ENCODE measurements at regions not wholly inside any gene's neighbourhood (a gene's known extent, or its start where the extent isn't known, plus 50 kb on each side); places are given as distances from the start of the nearest gene placed in this dataset.

DNA sequence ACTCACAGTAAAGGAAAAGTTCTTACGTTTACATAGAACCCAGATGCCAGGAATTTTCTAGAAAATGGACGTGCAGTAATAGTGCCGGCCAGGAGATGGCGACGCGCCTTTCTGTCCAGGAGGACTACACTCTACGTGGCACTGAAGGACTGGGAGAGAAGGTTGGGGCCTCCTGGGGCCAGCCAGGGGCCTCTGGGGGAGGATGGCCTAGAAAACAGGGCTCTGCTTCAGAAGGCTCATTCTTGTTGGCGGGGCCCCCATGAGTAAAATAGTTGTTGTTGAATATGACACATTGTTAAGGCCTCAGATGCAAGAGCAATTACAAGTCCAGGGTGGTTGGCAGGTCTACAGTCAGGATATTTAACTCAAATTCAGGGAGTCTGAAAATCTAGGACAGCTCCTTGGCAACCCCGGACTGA, 120.1 kb upstream of the MAX start:
- H3K4me1 ChIP-seq (ENCODE audit: control insufficient read depth, insufficient read depth, low read length) = peaks cover 3% of the 10 kb centered on the region
- H3K9me3 ChIP-seq (replicated peaks; ENCODE audit: control insufficient read depth, low read depth, low read length) = no peaks in the 10 kb centered on the region
- no peaks in the 10 kb centered on the region for H3K27me3 ChIP-seq (ENCODE audit: control insufficient read depth, insufficient read depth, low read length)
- no peaks in the 10 kb centered on the region for H3K36me3 ChIP-seq (ENCODE audit: control insufficient read depth, insufficient read depth, low read length)
- H3K4me3 ChIP-seq (ENCODE audit: low read length) = no peak overlapping the region
- H3K27ac ChIP-seq (ENCODE audit: low read length) = no peak overlapping the region
- peak; percentile 19 for DNase-seq
- 41% methylated on average over 8 of the region's 9 CpGs for WGBS (ENCODE audit: insufficient coverage)

GRCh38 chr14:65223636-65224035, 121.3 kb upstream of the MAX start:
- Histone ChIP-seq H3K9me3 (replicated peaks; ENCODE audit: control insufficient read depth, low read depth, low read length) (no peaks in the 10 kb centered on the region), H3K27ac (ENCODE audit: low read length) (no peak overlapping the region), H3K4me1 (ENCODE audit: control insufficient read depth, insufficient read depth, low read length) (peaks cover 3% of the 10 kb centered on the region), H3K4me3 (ENCODE audit: low read length) (no peak overlapping the region), H3K36me3 (ENCODE audit: control insufficient read depth, insufficient read depth, low read length) (no peaks in the 10 kb centered on the region), H3K27me3 (ENCODE audit: control insufficient read depth, insufficient read depth, low read length) (no peaks in the 10 kb centered on the region)
- 100% methylated on average over 2 of the region's 5 CpGs for WGBS (ENCODE audit: insufficient coverage)
- DNase-seq = no peak

DNA sequence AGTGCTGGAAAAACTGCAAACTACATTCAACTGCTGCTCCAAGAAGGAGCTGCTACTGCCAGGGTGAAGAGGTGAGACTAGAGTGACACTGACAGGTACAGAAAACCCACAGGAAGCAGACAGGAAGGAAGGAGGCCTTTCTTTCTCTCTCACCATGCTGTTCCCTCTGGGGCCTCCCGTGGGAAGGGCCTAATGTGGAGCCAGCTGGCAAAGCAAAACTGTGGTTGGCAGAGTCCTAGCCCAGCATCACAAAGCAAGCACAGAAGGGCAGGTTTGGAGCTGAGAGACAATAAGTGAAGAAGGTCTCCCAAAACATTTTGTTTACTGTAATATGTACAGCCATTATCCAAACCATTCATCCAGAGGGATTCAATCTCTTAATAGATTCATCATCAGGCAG, 122.5 kb upstream of the MAX start:
- WGBS (ENCODE audit: insufficient coverage) = no CpG with 5 or more reads among the region's 1 CpG
- no peak for DNase-seq
- Histone ChIP-seq H3K9me3 (replicated peaks; ENCODE audit: control insufficient read depth, low read depth, low read length) (no peaks in the 10 kb centered on the region), H3K27ac (ENCODE audit: low read length) (no peak overlapping the region), H3K4me1 (ENCODE audit: control insufficient read depth, insufficient read depth, low read length) (peaks cover 6% of the 10 kb centered on the region), H3K36me3 (ENCODE audit: control insufficient read depth, insufficient read depth, low read length) (no peaks in the 10 kb centered on the region), H3K4me3 (ENCODE audit: low read length) (no peak overlapping the region), H3K27me3 (ENCODE audit: control insufficient read depth, insufficient read depth, low read length) (no peaks in the 10 kb centered on the region)

DNA sequence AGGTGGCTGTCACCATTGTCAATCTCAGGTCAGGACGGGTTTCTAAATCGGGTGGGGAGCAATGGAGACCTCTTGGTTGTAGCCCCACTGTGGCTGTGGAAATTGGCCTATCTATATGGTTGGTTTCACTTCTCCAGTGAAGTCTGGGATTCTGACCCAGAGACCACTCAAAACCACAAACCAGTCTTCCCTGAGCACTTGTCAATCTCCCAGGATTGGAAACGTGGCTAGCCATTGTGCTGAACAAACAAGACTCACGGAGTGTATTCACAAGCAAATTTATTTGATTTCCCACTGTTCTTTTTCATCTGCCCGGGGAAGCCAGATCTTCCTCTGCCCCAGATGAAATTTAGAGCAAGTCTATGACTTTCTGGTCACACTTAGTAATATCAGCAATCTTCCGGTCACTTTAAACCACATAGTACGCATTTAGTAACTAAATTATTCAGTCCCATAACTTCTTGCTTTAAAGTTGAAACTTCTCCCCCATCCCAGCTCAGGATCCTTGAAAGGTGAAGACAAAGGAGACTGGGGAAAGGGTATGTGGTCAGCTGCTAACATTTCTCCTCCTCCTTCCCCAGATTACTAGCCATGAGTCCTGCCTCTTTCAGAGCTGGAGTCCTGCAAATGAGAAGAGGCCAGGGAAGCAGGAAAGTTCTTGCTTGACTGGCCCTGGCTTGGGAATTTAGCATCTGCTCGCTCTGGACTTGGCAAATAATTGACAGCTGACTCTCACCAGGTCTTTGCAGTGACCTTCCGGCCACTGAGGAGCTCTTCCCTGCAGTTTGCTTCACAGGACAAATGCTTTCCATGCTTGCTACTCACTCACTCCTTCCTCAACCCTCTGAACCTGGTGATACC, 123.2 kb upstream of the MAX start:
- H3K27ac ChIP-seq (ENCODE audit: low read length) = no peak overlapping the region
- H3K4me1 ChIP-seq (ENCODE audit: control insufficient read depth, insufficient read depth, low read length) = peaks cover 11% of the 10 kb centered on the region
- 65% methylated on average over 5 of the region's 9 CpGs for WGBS (ENCODE audit: insufficient coverage)

GRCh38 chr14:65226824-65227604, 124.7 kb upstream of the MAX start:
- DNase-seq = no peak
- no peak overlapping the region for H3K27ac ChIP-seq (ENCODE audit: low read length)
- H3K27me3 ChIP-seq (ENCODE audit: control insufficient read depth, insufficient read depth, low read length) = no peaks in the 10 kb centered on the region
- no peaks in the 10 kb centered on the region for H3K9me3 ChIP-seq (replicated peaks; ENCODE audit: control insufficient read depth, low read depth, low read length)
- no peaks in the 10 kb centered on the region for H3K36me3 ChIP-seq (ENCODE audit: control insufficient read depth, insufficient read depth, low read length)
- H3K4me1 ChIP-seq (ENCODE audit: control insufficient read depth, insufficient read depth, low read length) = peaks cover 11% of the 10 kb centered on the region
- WGBS (ENCODE audit: insufficient coverage) = 88% methylated on average over 3 of the region's 7 CpGs
- H3K4me3 ChIP-seq (ENCODE audit: low read length) = no peak overlapping the region

More for the DNA sequence above, 123.2 kb upstream of the MAX start:
- Histone ChIP-seq H3K9me3 (replicated peaks; ENCODE audit: control insufficient read depth, low read depth, low read length) (no peaks in the 10 kb centered on the region), H3K36me3 (ENCODE audit: control insufficient read depth, insufficient read depth, low read length) (no peaks in the 10 kb centered on the region), H3K27me3 (ENCODE audit: control insufficient read depth, insufficient read depth, low read length) (no peaks in the 10 kb centered on the region), H3K4me3 (ENCODE audit: low read length) (no peak overlapping the region)
- no peak for DNase-seq

GRCh38 chr14:65228436-65228835, 126.1 kb upstream of the MAX start:
- no peak for DNase-seq
- Histone ChIP-seq H3K4me3 (ENCODE audit: low read length) (no peak overlapping the region), H3K36me3 (ENCODE audit: control insufficient read depth, insufficient read depth, low read length) (no peaks in the 10 kb centered on the region), H3K9me3 (replicated peaks; ENCODE audit: control insufficient read depth, low read depth, low read length) (no peaks in the 10 kb centered on the region), H3K4me1 (ENCODE audit: control insufficient read depth, insufficient read depth, low read length) (peaks cover 11% of the 10 kb centered on the region), H3K27me3 (ENCODE audit: control insufficient read depth, insufficient read depth, low read length) (no peaks in the 10 kb centered on the region), H3K27ac (ENCODE audit: low read length) (no peak overlapping the region)
- no CpG with 5 or more reads among the region's 2 CpGs for WGBS (ENCODE audit: insufficient coverage)

DNA sequence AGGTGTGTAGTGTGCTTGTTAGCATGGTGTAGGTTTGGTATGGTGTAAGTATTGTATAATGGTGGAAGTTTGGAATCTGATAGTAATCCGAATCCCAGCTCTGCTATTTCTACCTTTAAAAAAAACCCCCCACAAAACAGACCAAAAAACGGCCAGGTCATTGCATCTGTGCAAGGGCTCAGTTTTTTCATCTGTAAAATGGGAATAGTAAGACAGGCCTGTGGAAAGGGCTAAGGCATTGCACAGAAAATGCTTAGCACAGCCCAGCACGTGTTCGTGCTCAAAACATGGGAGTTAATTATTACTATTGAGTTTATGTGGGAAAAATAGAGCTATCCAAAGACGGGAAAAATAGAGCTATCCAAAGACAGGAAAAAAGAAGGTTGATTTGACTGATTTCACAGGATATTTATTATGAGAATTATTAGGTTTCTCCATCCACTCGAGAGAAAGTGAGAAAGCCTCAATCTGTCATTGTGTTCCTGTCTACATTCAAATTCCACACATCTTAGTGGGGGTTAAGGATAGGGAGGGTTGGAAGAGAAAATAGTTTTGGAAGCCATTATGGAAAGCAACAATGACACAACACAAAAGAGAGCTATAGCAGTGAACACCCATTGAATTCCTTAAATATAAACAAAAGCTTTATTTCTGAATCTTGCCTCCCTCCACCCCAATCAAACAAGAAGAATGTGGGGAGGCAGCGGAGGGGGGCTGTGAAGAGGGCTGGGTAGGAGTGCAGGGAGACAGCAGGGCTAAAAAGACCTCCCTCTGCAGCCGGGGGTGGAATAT, 126.8 kb upstream of the MAX start:
- Histone ChIP-seq H3K4me1 (ENCODE audit: control insufficient read depth, insufficient read depth, low read length) (peaks cover 11% of the 10 kb centered on the region), H3K27me3 (ENCODE audit: control insufficient read depth, insufficient read depth, low read length) (no peaks in the 10 kb centered on the region), H3K36me3 (ENCODE audit: control insufficient read depth, insufficient read depth, low read length) (no peaks in the 10 kb centered on the region), H3K27ac (ENCODE audit: low read length) (peak overlapping the region; percentile 77), H3K4me3 (ENCODE audit: low read length) (peak overlapping the region; percentile 27), H3K9me3 (replicated peaks; ENCODE audit: control insufficient read depth, low read depth, low read length) (no peaks in the 10 kb centered on the region)
- no peak for DNase-seq
- 61% methylated on average over 3 of the region's 8 CpGs for WGBS (ENCODE audit: insufficient coverage)

DNA sequence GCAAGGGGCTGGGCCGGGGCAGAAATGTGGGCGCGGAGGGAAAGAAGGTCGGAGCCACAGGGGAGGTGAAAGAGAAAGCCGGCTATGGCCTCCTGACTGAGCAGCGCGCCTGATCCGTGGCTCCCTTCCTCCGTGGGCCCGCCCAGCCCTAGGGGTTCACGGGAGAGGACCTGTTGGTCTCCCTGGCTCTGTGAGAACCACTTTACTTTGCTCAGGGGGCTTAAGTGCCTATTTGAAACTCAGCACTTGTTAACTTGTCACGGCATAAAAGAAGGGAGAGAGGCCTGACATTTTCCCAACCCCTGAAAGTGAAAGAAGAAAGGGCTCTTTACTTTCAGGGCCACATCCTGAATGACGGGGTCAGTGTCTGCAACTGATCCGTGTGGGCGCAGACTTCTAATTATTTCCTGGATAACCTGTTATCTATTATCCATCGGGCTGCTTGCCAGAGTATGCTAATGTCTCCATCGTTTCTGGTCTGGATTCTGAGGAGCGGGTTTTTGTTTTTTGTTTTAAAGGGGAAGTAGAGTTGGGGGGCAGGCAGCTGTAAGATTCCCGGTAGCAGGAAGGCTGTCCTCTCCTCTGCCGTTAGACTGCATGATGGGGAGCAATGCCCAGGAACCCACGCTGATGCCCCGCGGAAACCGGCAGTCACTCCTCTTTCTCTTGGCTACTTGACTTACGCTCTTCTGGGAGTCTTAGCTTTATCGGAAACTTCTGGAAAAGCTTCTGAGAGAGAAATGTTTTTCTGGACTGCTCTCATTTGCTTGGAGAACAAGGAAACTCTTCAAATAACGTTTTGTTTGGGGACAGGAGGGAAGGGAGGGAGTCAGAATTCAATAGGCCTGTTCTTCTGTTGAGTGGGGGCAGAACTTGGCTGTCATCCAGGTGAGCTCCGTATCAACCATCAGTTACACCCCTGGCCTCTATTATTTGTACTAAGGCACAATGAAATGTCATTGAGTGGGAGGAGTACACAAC, 127.7 kb upstream of the MAX start:
- peak overlapping the region; percentile 77 for H3K27ac ChIP-seq (ENCODE audit: low read length)
- DNase-seq = peak; percentile 52
- peak overlapping the region; percentile 27 for H3K4me3 ChIP-seq (ENCODE audit: low read length)
- no peaks in the 10 kb centered on the region for H3K36me3 ChIP-seq (ENCODE audit: control insufficient read depth, insufficient read depth, low read length)
- WGBS (ENCODE audit: insufficient coverage) = 9% methylated on average over 20 of the region's 28 CpGs
- H3K27me3 ChIP-seq (ENCODE audit: control insufficient read depth, insufficient read depth, low read length) = no peaks in the 10 kb centered on the region
- peaks cover 8% of the 10 kb centered on the region for H3K4me1 ChIP-seq (ENCODE audit: control insufficient read depth, insufficient read depth, low read length)
- H3K9me3 ChIP-seq (replicated peaks; ENCODE audit: control insufficient read depth, low read depth, low read length) = no peaks in the 10 kb centered on the region

- Histone ChIP-seq H3K4me1 (ENCODE audit: control insufficient read depth, insufficient read depth, low read length) (peaks cover 8% of the 10 kb centered on the region), H3K27me3 (ENCODE audit: control insufficient read depth, insufficient read depth, low read length) (no peaks in the 10 kb centered on the region), H3K36me3 (ENCODE audit: control insufficient read depth, insufficient read depth, low read length) (no peaks in the 10 kb centered on the region), H3K9me3 (replicated peaks; ENCODE audit: control insufficient read depth, low read depth, low read length) (no peaks in the 10 kb centered on the region), H3K4me3 (ENCODE audit: low read length) (no peak overlapping the region), H3K27ac (ENCODE audit: low read length) (no peak overlapping the region)
- WGBS (ENCODE audit: insufficient coverage) = 75% methylated on average over 3 of the region's 6 CpGs
- no peak for DNase-seq
Measured at GRCh38 chr14:65231286-65231980, 129.1 kb upstream of the MAX start.

Measured in muscle of leg (tissue), 3 donors.